Gastroesophageal sphincter (tissue), 4 donors: ENCODE measurements at regions not wholly inside any gene's neighbourhood (a gene's known extent, or its start where the extent isn't known, plus 50 kb on each side); places are given as distances from the start of the nearest gene placed in this dataset.

Source experiments
- ATAC-seq: fragments of 150-250 bp; one replicate; pipeline ENCODE4 v1.9.1; 2016; ENCODE audit warnings: mild to moderate bottlenecking, moderate library complexity
- H3K27ac ChIP-seq, 4 donors: fragments of 200-600 bp; sonication (generic) in 3 of 4; 1 replicate in 3 of 4; 2 replicates in 1 of 4; pipeline ENCODE4 v1.5.1; 2016 to 2019
- H3K27me3 ChIP-seq: fragments of 200-600 bp; sonication (generic); one replicate; pipeline ENCODE4 v1.5.1; 2019
- H3K36me3 ChIP-seq, 2 donors: fragments of 200-600 bp; sonication (generic); one replicate each; pipeline ENCODE4 v1.5.1; 2019; ENCODE audit warnings: control low read depth in 1 of 2
- H3K4me1 ChIP-seq, 3 donors: fragments of 200-600 bp; sonication (generic); 1 replicate in 2 of 3; 2 replicates in 1 of 3; pipeline ENCODE4 v1.5.1; 2016 to 2019; ENCODE audit warnings: control low read depth in 2 of 3
- H3K4me3 ChIP-seq, 2 donors: fragments of 200-600 bp; sonication (generic); one replicate each; pipeline ENCODE4 v1.5.1; 2019; ENCODE audit warnings: mild to moderate bottlenecking in 1 of 2, moderate library complexity in 1 of 2
- H3K9me3 ChIP-seq, 3 donors: fragments of 200-600 bp; sonication (generic); one replicate each; pipeline ENCODE4 v1.5.1; 2017 to 2019; ENCODE audit warnings: control low read depth in 2 of 3
- EP300 ChIP-seq: sonication (generic); formaldehyde crosslinking; IDR thresholded peaks from one replicate; pipeline ENCODE4 v1.6.1; 2017; ENCODE audit warnings: antibody characterized with exemption, mild to moderate bottlenecking
- POLR2A ChIP-seq, 2 donors: fragments of 450-650 bp; IDR thresholded peaks; one replicate each; pipeline ENCODE4 v1.6.1; 2017; ENCODE audit warnings: antibody characterized with exemption in 2 of 2, mild to moderate bottlenecking in 2 of 2, moderate library complexity in 1 of 2
- POLR2AphosphoS5 ChIP-seq: sonication (generic); formaldehyde crosslinking; IDR thresholded peaks from one replicate; pipeline ENCODE4 v1.6.1; 2017; ENCODE audit warnings: antibody characterized with exemption
- WGBS, 2 donors: methylation state at CpG; one replicate each; pipeline ENCODE4 v1.1.5; 2018; ENCODE audit warnings: low coverage in 1 of 2; 5-methylcytosine and 5-hydroxymethylcytosine counted together
- TF ChIP-seq, protein P1 (sequence below), 4 experiments: fragments of 200-600 bp in 2 of 4; fragments of 450-650 bp in 2 of 4; sonication (generic) in 1 of 4; IDR thresholded peaks; one replicate each; pipeline ENCODE4 v1.5.1; 2017 to 2019; ENCODE audit warnings: antibody characterized with exemption in 4 of 4, mild to moderate bottlenecking in 2 of 4, moderate library complexity in 2 of 4

DNA sequence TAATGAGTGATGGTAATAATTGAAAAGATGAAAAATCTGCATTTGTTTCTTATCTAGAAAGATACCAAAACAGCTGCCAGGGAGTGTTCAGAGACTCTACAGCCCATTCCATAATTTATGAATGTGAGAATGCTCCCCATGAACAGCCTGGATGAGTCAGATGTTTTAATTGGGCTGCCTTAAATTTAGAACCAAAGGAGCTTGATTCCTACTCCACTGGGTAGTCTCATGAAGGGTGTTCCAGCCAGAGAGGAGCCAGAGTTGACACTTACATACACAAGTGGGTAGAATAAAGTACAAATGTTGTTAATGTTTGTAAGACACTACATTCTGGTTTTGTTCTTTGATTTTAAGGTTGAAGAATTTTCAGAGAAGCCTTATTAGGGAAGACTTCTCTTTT, 123.2 kb upstream of the PRNP start:
- no peak overlapping the region for H3K4me3 ChIP-seq
- peaks cover 0 to 16% (median 0%) of the 10 kb centered on the region in 3 donors for H3K9me3 ChIP-seq
- no peak overlapping the region for H3K27ac ChIP-seq
- no peak for ATAC-seq
- no peaks in the 10 kb centered on the region for H3K36me3 ChIP-seq
- TF ChIP-seq, protein P1, sequence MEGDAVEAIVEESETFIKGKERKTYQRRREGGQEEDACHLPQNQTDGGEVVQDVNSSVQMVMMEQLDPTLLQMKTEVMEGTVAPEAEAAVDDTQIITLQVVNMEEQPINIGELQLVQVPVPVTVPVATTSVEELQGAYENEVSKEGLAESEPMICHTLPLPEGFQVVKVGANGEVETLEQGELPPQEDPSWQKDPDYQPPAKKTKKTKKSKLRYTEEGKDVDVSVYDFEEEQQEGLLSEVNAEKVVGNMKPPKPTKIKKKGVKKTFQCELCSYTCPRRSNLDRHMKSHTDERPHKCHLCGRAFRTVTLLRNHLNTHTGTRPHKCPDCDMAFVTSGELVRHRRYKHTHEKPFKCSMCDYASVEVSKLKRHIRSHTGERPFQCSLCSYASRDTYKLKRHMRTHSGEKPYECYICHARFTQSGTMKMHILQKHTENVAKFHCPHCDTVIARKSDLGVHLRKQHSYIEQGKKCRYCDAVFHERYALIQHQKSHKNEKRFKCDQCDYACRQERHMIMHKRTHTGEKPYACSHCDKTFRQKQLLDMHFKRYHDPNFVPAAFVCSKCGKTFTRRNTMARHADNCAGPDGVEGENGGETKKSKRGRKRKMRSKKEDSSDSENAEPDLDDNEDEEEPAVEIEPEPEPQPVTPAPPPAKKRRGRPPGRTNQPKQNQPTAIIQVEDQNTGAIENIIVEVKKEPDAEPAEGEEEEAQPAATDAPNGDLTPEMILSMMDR (IDR thresholded peaks at IDR 0.05), result no peak
- no peak for TF ChIP-seq POLR2AphosphoS5
- TF ChIP-seq EP300, result no peak
- TF ChIP-seq POLR2A (IDR thresholded peaks at IDR 0.05), result no peak
- H3K4me1 ChIP-seq, result no peaks in the 10 kb centered on the region
- no peaks in the 10 kb centered on the region for H3K27me3 ChIP-seq

DNA sequence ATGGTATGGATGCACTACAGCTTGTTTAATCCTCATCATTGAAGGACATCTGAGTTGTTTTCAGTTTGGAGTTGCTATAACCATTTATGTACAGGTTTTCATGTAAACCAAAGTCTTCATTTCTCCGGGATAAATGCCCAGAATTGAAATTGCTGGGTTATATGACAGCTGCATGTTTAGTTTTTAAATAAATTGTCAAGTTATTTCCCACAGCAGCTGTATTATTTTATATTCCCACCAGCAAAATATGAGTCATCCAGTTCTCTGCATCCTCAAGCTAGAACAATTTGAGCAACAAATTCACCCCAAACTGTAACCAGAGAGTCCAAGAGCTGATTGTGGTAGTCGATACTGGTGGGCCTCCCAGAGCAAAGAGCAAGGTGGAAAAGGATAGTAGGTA, 125.6 kb upstream of the PRNP start:
- TF ChIP-seq POLR2AphosphoS5 (no peak), EP300 (no peak), POLR2A (IDR thresholded peaks at IDR 0.05) (no peak)
- TF ChIP-seq, protein P1 (IDR thresholded peaks at IDR 0.05), result no peak
- ATAC-seq, result no peak
- no peaks in the 10 kb centered on the region for H3K4me1 ChIP-seq
- H3K27ac ChIP-seq, result no peak overlapping the region
- WGBS, 2 donors, result 10 to 49% methylated on average over 2 of the region's 2 CpGs
- peaks cover 0 to 16% (median 0%) of the 10 kb centered on the region in 3 donors for H3K9me3 ChIP-seq
- no peaks in the 10 kb centered on the region for H3K27me3 ChIP-seq
- H3K36me3 ChIP-seq, result no peaks in the 10 kb centered on the region
- H3K4me3 ChIP-seq, result no peak overlapping the region

DNA sequence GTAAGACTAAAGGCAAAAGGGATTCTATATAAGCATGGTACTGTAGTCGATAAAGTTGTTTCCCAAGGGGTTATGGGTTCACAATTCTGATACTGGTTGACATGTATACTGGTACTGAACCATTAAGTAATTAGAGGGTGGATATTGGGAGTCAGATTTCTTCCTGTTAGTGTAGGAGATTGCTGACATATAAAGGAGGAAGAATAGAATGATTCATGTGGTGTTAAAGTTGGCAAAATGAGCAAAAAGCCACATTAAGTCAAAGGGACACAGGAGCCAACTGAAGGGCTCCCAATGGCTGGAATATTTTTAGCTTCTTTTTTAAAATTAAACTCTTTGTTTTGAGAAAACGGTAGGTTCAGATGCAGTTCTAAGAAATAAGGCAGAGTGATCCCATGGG, 126.3 kb upstream of the PRNP start:
- no peak for TF ChIP-seq POLR2AphosphoS5
- TF ChIP-seq, protein P1 (IDR thresholded peaks at IDR 0.05), result no peak
- no peak for TF ChIP-seq POLR2A (IDR thresholded peaks at IDR 0.05)
- no peak for TF ChIP-seq EP300
- Histone ChIP-seq H3K27ac (no peak overlapping the region), H3K36me3 (no peaks in the 10 kb centered on the region), H3K4me1 (no peaks in the 10 kb centered on the region), H3K4me3 (no peak overlapping the region), H3K9me3 (peaks cover 0 to 16% (median 0%) of the 10 kb centered on the region in 3 donors), H3K27me3 (no peaks in the 10 kb centered on the region)
- ATAC-seq, result no peak
- WGBS, 2 donors, result 45 to 66% methylated on average over 2 of the region's 2 CpGs

DNA sequence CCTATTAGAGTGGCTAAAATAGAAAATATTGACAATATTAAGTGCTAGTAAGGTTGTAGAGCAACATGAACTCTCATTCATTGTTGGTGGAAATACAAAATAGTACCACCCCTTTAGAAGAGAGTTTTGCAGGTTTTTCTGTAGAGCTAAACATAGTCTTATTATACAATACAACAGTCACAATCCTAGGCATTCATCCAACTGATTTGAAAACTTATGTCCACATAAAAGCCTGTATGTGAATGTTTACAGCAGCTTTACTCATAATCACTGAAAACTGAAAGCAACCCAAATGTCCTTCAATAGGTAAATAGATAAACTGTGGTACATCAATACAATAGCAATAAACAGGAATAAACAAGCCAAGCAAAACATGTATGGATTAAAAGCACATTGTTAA, 127.2 kb upstream of the PRNP start:
- H3K4me3 ChIP-seq, result no peak overlapping the region
- no peaks in the 10 kb centered on the region for H3K36me3 ChIP-seq
- H3K27ac ChIP-seq, result no peak overlapping the region
- H3K4me1 ChIP-seq, result no peaks in the 10 kb centered on the region
- no peak for ATAC-seq
- TF ChIP-seq POLR2A (IDR thresholded peaks at IDR 0.05) (no peak), EP300 (no peak), POLR2AphosphoS5 (no peak)
- TF ChIP-seq, protein P1 (IDR thresholded peaks at IDR 0.05), result no peak
- no peaks in the 10 kb centered on the region for H3K27me3 ChIP-seq
- peaks cover 0 to 14% (median 0%) of the 10 kb centered on the region in 3 donors for H3K9me3 ChIP-seq

DNA sequence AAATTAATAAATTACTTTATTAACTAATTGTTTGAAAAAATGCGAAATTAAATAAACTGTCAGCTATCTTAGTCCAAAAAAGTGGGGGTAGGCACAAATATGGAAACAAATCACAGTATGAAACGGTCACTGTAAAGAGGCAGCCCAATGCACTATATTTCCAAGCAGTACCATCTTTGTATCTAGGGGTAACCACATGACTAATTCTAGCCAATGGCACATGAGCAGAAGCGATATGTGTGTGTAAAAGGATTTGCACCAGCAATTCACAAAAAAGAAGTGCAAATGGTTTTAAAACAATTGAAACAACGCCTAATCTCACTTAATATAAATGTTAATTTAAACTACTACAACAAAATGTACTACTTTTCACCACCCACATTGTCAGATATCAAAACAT, 129.5 kb upstream of the PRNP start:
- TF ChIP-seq, protein P1 (IDR thresholded peaks at IDR 0.05), result no peak
- TF ChIP-seq EP300, result no peak
- no peak for TF ChIP-seq POLR2AphosphoS5
- TF ChIP-seq POLR2A (IDR thresholded peaks at IDR 0.05), result no peak
- no peak overlapping the region for H3K4me3 ChIP-seq
- 66 to 72% methylated on average over 4 of the region's 4 CpGs for WGBS, 2 donors
- H3K9me3 ChIP-seq, result peaks cover 0 to 9% (median 0%) of the 10 kb centered on the region in 3 donors
- no peak overlapping the region for H3K27ac ChIP-seq
- no peaks in the 10 kb centered on the region for H3K27me3 ChIP-seq
- ATAC-seq, result no peak
- H3K36me3 ChIP-seq, result no peaks in the 10 kb centered on the region
- H3K4me1 ChIP-seq, result no peaks in the 10 kb centered on the region
